K562 (cell line): ENCODE measurements at regions not wholly inside any gene's neighbourhood (a gene's known extent, or its start where the extent isn't known, plus 50 kb on each side); places are given as distances from the start of the nearest gene placed in this dataset.

Experiments used
- ATAC-seq: fragments of 200-7000 bp; cut with Tn5 transposase; 3 replicates; pipeline ENCODE4 v1.9.1; 2020; ENCODE audit warnings: moderate library complexity
- BruUV-seq: library from RNA; stranded (reverse); fragments of 400-500 nt; replicated peaks from 2 replicates; lab custom pipeline; 2021; lab: Mats Ljungman, UMichigan
- CTCF ChIA-PET: fragments of 300-600 bp; formaldehyde crosslinking; extraction: SDS; loops from one replicate; lab custom pipeline; 2021; ENCODE audit warnings: low intra/inter-chr PET ratio; lab: Yijun Ruan, JAX
- POLR2A ChIA-PET: fragments of 300-600, 350-650 bp; sonication (Branson Sonifier 250); formaldehyde crosslinking; extraction: SDS; loops from one replicate; lab custom pipeline; 2021; ENCODE audit warnings: antibody characterized with exemption, inconsistent platforms; lab: Yijun Ruan, JAX
- DNase-seq, 4 experiments: peaks; one replicate each; pipeline versions ENCODE4 v3.0.0 to v3.0.0-alpha.2; 2011 to 2018; ENCODE audit warnings: low spot score in 3 of 4, mixed read lengths in 3 of 4; ENCODE audit errors: extremely low read depth in 1 of 4
- FAIRE-seq: peaks from 2 replicates; lab custom pipeline; 2011; peaks lifted over from hg19 to GRCh38; lab: Jason Lieb, UNC
- H2AFZ ChIP-seq: 2 replicates; pipeline ENCODE4 v1.6.0; 2011; ENCODE audit warnings: low read depth, low read length, control low read depth, inconsistent platforms
- H3K27ac ChIP-seq: fragments of 200-600 bp; 3 replicates; pipeline ENCODE4 v1.8.0; 2011; ENCODE audit warnings: low read depth, mild to moderate bottlenecking, control low read depth, inconsistent platforms, low read length, moderate library complexity, mixed read lengths; ENCODE audit errors: extremely low read depth
- H3K27me3 ChIP-seq, 2 experiments: fragments of 300-600 bp in 1 of 2; 2 replicates in 1 of 2; 3 replicates in 1 of 2; pipeline versions ENCODE4 v1.6.0 to v1.8.0; 2011; ENCODE audit warnings: inconsistent platforms in 2 of 2, low read length in 2 of 2, mild to moderate bottlenecking in 1 of 2, mixed read lengths in 1 of 2, moderate library complexity in 1 of 2; ENCODE audit not compliant: control insufficient read depth in 2 of 2, insufficient read depth in 2 of 2
- H3K36me3 ChIP-seq: fragments of 300-600 bp; 3 replicates; pipeline ENCODE4 v1.8.0; 2011; ENCODE audit warnings: mild to moderate bottlenecking, low read length, inconsistent platforms; ENCODE audit not compliant: control insufficient read depth, insufficient read depth
- H3K4me1 ChIP-seq, 2 experiments: fragments of 200-600 bp in 1 of 2; replicated peaks in 1 of 2; 2 replicates in 1 of 2; 3 replicates in 1 of 2; pipeline versions ENCODE4 v1.5.1 to v1.8.0; 2011; ENCODE audit warnings: inconsistent platforms in 2 of 2, low read length in 2 of 2, mild to moderate bottlenecking in 1 of 2, mixed read lengths in 1 of 2, moderate library complexity in 1 of 2; ENCODE audit not compliant: control insufficient read depth in 2 of 2, insufficient read depth in 2 of 2
- H3K4me2 ChIP-seq: 2 replicates; pipeline ENCODE4 v1.6.1; 2011; ENCODE audit warnings: low read length, control low read depth, inconsistent platforms, mixed read lengths; ENCODE audit not compliant: insufficient read depth
- H3K4me3 ChIP-seq: fragments of 200-600 bp; sonication (generic), shearing (Covaris generic); 2 replicates; pipeline ENCODE4 v1.5.1; 2016; ENCODE audit warnings: control low read depth, inconsistent platforms
- H3K79me2 ChIP-seq: fragments of 200-600 bp; 3 replicates; pipeline ENCODE4 v1.8.0; 2011; ENCODE audit warnings: low read length, inconsistent platforms; ENCODE audit not compliant: control insufficient read depth, insufficient read depth
- H3K9ac ChIP-seq, 2 experiments: 2 replicates each; pipeline versions ENCODE4 v1.6.0 to v1.6.1; 2011; ENCODE audit warnings: low read depth in 2 of 2, low read length in 2 of 2, control low read depth in 1 of 2, inconsistent platforms in 1 of 2, mild to moderate bottlenecking in 1 of 2, mixed read lengths in 1 of 2; ENCODE audit not compliant: insufficient read depth in 1 of 2
- H3K9me1 ChIP-seq: one replicate; pipeline ENCODE4 v1.6.0; 2011; ENCODE audit warnings: inconsistent platforms, mild to moderate bottlenecking, low read length, moderate library complexity; ENCODE audit not compliant: control insufficient read depth, insufficient read depth
- H3K9me3 ChIP-seq: replicated peaks from 2 replicates; pipeline ENCODE4 v1.5.1; 2011; ENCODE audit warnings: low read depth, low read length, inconsistent platforms; ENCODE audit not compliant: control insufficient read depth, insufficient read depth
- H4K20me1 ChIP-seq: replicated peaks from 2 replicates; pipeline ENCODE4 v1.6.1; 2011; ENCODE audit warnings: low read length, inconsistent platforms, mixed read lengths; ENCODE audit not compliant: control insufficient read depth, insufficient read depth
- FOSL1 ChIP-seq: fragments of 200-800 bp; sonication (Bioruptor generic); conservative IDR thresholded peaks from 2 replicates; pipeline ENCODE4 v1.6.1; 2016; ENCODE audit warnings: missing genetic modification characterization, missing compliant biosample characterization
- JUND ChIP-seq, 2 experiments: IDR thresholded peaks; 2 replicates in 1 of 2; 3 replicates in 1 of 2; pipeline ENCODE4 v1.6.1; 2011; ENCODE audit warnings: borderline replicate concordance in 2 of 2, low read depth in 2 of 2, low read length in 2 of 2, improper control_type of control experiment in 1 of 2, missing biosample characterization in 1 of 2, missing genetic modification characterization in 1 of 2, missing genetic modification reagents in 1 of 2
- RFX5 ChIP-seq: IDR thresholded peaks from 2 replicates; pipeline ENCODE4 v1.6.1; 2011; ENCODE audit warnings: low read depth, mild to moderate bottlenecking, improper control_type of control experiment, low read length
- WGBS: fragments of 100-300 bp; shearing (Covaris generic); methylation state at CpG from one replicate; pipeline ENCODE4 v1.1.6; 2016; ENCODE audit warnings: low coverage, mixed read lengths; ENCODE audit not compliant: insufficient coverage; ENCODE audit errors: missing lambda C conversion rate; 5-methylcytosine and 5-hydroxymethylcytosine counted together
- in situ Hi-C: fragments of 300-500 bp; cut with MboI; formaldehyde crosslinking; loops from 4 replicates; pipeline ENCODE4 v1.15.0; 2018; ENCODE audit warnings: inconsistent platforms, mixed read lengths
- intact Hi-C: fragments of 100-400 bp; cut with micrococcal nuclease; formaldehyde crosslinking; loops from 2 replicates; pipeline ENCODE4 v1.14.2; 2022
- TF ChIP-seq, protein P1 (sequence below), 2 experiments: fragments of 200-800 bp in 1 of 2; sonication (Bioruptor generic) in 1 of 2; sonication (generic) in 1 of 2; formaldehyde crosslinking in 1 of 2; IDR thresholded peaks in 1 of 2; conservative IDR thresholded peaks in 1 of 2; 2 replicates each; pipeline versions ENCODE4 v1.5.0 to v1.6.1; 2016 to 2020; ENCODE audit warnings: missing compliant biosample characterization in 1 of 2, missing genetic modification characterization in 1 of 2, missing genetic modification reagents in 1 of 2
- TF ChIP-seq, protein P2 (sequence below): sonication (generic); formaldehyde crosslinking; IDR thresholded peaks from 2 replicates; pipeline ENCODE4 v1.4.0; 2020; ENCODE audit warnings: mild to moderate bottlenecking, missing genetic modification reagents
- TF ChIP-seq, protein P3 (sequence below), 2 experiments: fragments of 450-650 bp in 1 of 2; sonication (generic) in 1 of 2; formaldehyde crosslinking in 1 of 2; IDR thresholded peaks in 1 of 2; conservative IDR thresholded peaks in 1 of 2; 2 replicates each; pipeline versions ENCODE4 v1.6.1 to v1.8.1; 2016 to 2023; ENCODE audit warnings: mild to moderate bottlenecking in 2 of 2, moderate library complexity in 2 of 2, inconsistent platforms in 1 of 2, missing genetic modification reagents in 1 of 2
- TF ChIP-seq, protein P4 (sequence below): sonication (generic); formaldehyde crosslinking; IDR thresholded peaks from 2 replicates; pipeline ENCODE4 v1.5.0; 2020; ENCODE audit warnings: missing genetic modification reagents

DNA sequence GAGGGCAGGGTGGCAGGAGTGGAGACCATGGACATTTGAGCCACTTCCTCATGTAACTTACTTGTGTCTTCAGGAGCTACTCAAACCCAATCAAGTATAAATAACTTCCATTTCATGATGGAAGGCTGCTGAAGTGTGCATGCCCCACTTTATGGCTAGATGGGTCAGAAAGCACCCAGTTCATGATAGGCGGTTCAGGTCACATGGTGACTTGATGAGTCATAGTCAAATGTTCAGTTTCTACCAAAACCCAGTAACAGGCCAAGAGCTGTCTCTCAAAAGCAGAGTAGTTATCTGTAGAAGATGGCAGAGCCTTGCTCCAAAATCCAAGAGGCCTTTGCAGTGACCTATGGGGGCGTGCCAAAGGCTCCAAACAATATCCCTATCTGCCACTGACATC, 133.7 kb upstream of the TENT5A start:
- H3K4me2 ChIP-seq = no peak overlapping the region
- intact Hi-C loops = no loop called here
- TF ChIP-seq JUND (IDR thresholded peaks at IDR 0.05; ENCODE audit: borderline replicate concordance, low read depth, low read length) = peak; percentile 16; the same call in 1 of the 2 replicates
- TF ChIP-seq JUND (tag; IDR thresholded peaks at IDR 0.05; ENCODE audit: borderline replicate concordance, low read depth, low read length) = peak; percentile 70; the same call in 2 of the 3 replicates
- TF ChIP-seq, protein P1, sequence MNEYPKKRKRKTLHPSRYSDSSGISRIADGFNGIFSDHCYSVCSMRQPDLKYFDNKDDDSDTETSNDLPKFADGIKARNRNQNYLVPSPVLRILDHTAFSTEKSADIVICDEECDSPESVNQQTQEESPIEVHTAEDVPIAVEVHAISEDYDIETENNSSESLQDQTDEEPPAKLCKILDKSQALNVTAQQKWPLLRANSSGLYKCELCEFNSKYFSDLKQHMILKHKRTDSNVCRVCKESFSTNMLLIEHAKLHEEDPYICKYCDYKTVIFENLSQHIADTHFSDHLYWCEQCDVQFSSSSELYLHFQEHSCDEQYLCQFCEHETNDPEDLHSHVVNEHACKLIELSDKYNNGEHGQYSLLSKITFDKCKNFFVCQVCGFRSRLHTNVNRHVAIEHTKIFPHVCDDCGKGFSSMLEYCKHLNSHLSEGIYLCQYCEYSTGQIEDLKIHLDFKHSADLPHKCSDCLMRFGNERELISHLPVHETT (CRISPR knock-in tag; conservative IDR thresholded peaks at IDR 0.05 in 1 of 2, IDR thresholded peaks at IDR 0.05 in 1 of 2) = 0 out of 4 replicates have a peak, but pooled peaks of 1 of the 2 experiments have one; percentile 30
- TF ChIP-seq, protein P2, sequence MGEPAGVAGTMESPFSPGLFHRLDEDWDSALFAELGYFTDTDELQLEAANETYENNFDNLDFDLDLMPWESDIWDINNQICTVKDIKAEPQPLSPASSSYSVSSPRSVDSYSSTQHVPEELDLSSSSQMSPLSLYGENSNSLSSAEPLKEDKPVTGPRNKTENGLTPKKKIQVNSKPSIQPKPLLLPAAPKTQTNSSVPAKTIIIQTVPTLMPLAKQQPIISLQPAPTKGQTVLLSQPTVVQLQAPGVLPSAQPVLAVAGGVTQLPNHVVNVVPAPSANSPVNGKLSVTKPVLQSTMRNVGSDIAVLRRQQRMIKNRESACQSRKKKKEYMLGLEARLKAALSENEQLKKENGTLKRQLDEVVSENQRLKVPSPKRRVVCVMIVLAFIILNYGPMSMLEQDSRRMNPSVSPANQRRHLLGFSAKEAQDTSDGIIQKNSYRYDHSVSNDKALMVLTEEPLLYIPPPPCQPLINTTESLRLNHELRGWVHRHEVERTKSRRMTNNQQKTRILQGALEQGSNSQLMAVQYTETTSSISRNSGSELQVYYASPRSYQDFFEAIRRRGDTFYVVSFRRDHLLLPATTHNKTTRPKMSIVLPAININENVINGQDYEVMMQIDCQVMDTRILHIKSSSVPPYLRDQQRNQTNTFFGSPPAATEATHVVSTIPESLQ (CRISPR knock-in tag) = no peak
- TF ChIP-seq, protein P3, sequence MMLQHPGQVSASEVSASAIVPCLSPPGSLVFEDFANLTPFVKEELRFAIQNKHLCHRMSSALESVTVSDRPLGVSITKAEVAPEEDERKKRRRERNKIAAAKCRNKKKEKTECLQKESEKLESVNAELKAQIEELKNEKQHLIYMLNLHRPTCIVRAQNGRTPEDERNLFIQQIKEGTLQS (IDR thresholded peaks at IDR 0.05) = peak; percentile 53
- TF ChIP-seq, protein P3 (CRISPR knock-in tag; conservative IDR thresholded peaks at IDR 0.05) = no peak
- TF ChIP-seq FOSL1 (tag) = peak; percentile 65
- no peak for TF ChIP-seq RFX5
- TF ChIP-seq, protein P4, sequence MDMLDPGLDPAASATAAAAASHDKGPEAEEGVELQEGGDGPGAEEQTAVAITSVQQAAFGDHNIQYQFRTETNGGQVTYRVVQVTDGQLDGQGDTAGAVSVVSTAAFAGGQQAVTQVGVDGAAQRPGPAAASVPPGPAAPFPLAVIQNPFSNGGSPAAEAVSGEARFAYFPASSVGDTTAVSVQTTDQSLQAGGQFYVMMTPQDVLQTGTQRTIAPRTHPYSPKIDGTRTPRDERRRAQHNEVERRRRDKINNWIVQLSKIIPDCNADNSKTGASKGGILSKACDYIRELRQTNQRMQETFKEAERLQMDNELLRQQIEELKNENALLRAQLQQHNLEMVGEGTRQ (CRISPR knock-in tag) = peak; percentile 26; the same call in 1 of the 2 replicates
- TF ChIP-seq, all 486 proteins: peak for 5
- H3K4me3 ChIP-seq = no peak overlapping the region
- 0% methylated on average over 2 of the region's 2 CpGs for WGBS
- no peaks in the 10 kb centered on the region for H3K9me3 ChIP-seq
- FAIRE-seq (no peak), DNase-seq (no peak), ATAC-seq (no peak)
- H4K20me1 ChIP-seq = no peaks in the 10 kb centered on the region
- ChIA-PET POLR2A (interaction anchor here (1.5 kb wide), 1 partner anchor 70 kb away, joined by 3 read pairs; no protein-coding TSS in a partner anchor), CTCF (no interaction called here)
- in situ Hi-C loops = no loop called here
- H3K4me1 ChIP-seq = no peaks in the 10 kb centered on the region
- H2AFZ ChIP-seq = 0 out of 2 replicates have a peak overlapping the region, but pooled peaks have one; percentile 22
- H3K27ac ChIP-seq = no peak overlapping the region
- H3K36me3 ChIP-seq = no peaks in the 10 kb centered on the region
- no peaks in the 10 kb centered on the region for H3K9me1 ChIP-seq
- H3K9ac ChIP-seq = no peak overlapping the region
- H3K79me2 ChIP-seq = no peaks in the 10 kb centered on the region
- no peaks in the 10 kb centered on the region for H3K27me3 ChIP-seq
- BruUV-seq = no TSS peak
